KBM-7 (cell line): ENCODE measurements at regions not wholly inside any gene's neighbourhood (a gene's known extent, or its start where the extent isn't known, plus 50 kb on each side); places are given as distances from the start of the nearest gene placed in this dataset.
A peak's percentile ranks its signal among the peaks of the same experiment; 100 is the strongest.
"Not testable (repeated sequence)": the region's sequence is repeated elsewhere in the genome, so short reads cannot be mapped to it uniquely, and the experiment has no call there.

Source experiments
- DNase-seq: peaks from one replicate; pipeline ENCODE4 v3.0.0-alpha.2; 2015
- in situ Hi-C: fragments of 300-500 bp; cut with MboI; formaldehyde crosslinking; loops from 2 replicates; pipeline ENCODE4 v1.14.3; 2020; ENCODE audit warnings: low sequenced_read_pairs, low pct_unique_long_range_greater_than_20kb, mixed read lengths

- no peak for DNase-seq
- in situ Hi-C loops, result no loop called here
Measured at GRCh38 chr13:19362946-19363510, 181.4 kb upstream of the TUBA3C start.

GRCh38 chr13:19359697-19360096, 178.1 kb upstream of the TUBA3C start:
- DNase-seq, in situ Hi-C loops: not testable (repeated sequence)

GRCh38 chr13:19345916-19346422, 164.3 kb upstream of the TUBA3C start:
- in situ Hi-C loops, result no loop called here
- DNase-seq, result no peak

GRCh38 chr13:19345158-19345557, 163.5 kb upstream of the TUBA3C start:
- no peak for DNase-seq
- in situ Hi-C loops, result no loop called here

GRCh38 chr13:19344585-19345120, 163.0 kb upstream of the TUBA3C start:
- DNase-seq, in situ Hi-C loops: not testable (repeated sequence)

- in situ Hi-C loops, result no loop called here
- no peak for DNase-seq
Measured at GRCh38 chr13:19332378-19332777, 150.8 kb upstream of the TUBA3C start.

- in situ Hi-C loops, result no loop called here
Measured at GRCh38 chr13:19329365-19329764, 147.7 kb upstream of the TUBA3C start.

GRCh38 chr13:19324325-19324724, 142.7 kb upstream of the TUBA3C start:
- DNase-seq, result no peak
- in situ Hi-C loops, result no loop called here

More at GRCh38 chr13:19329365-19329764, 147.7 kb upstream of the TUBA3C start:
- DNase-seq, result no peak

GRCh38 chr13:19321222-19321621, 139.6 kb upstream of the TUBA3C start:
- in situ Hi-C loops, result no loop called here
- DNase-seq, result no peak

GRCh38 chr13:19305434-19305833, 123.8 kb upstream of the TUBA3C start:
- in situ Hi-C loops, result no loop called here
- no peak for DNase-seq

- in situ Hi-C loops, result no loop called here
Measured at GRCh38 chr13:19289180-19289579, 107.6 kb upstream of the TUBA3C start.

GRCh38 chr13:19283836-19284235, 102.2 kb upstream of the TUBA3C start:
- no peak for DNase-seq
- in situ Hi-C loops, result no loop called here

More at GRCh38 chr13:19289180-19289579, 107.6 kb upstream of the TUBA3C start:
- no peak for DNase-seq

- in situ Hi-C loops, result loop anchor here (25.0 kb wide), 1 partner anchor 106 kb away; no protein-coding TSS in a partner anchor
Measured at GRCh38 chr13:19268331-19268730, 86.7 kb upstream of the TUBA3C start.

GRCh38 chr13:19267746-19268145, 86.1 kb upstream of the TUBA3C start:
- in situ Hi-C loops, result loop anchor here (25.0 kb wide), 1 partner anchor 105 kb away; no protein-coding TSS in a partner anchor
- DNase-seq, result no peak

More at GRCh38 chr13:19268331-19268730, 86.7 kb upstream of the TUBA3C start:
- no peak for DNase-seq

GRCh38 chr13:19266979-19267378, 85.4 kb upstream of the TUBA3C start:
- in situ Hi-C loops, result loop anchor here (25.0 kb wide), 1 partner anchor 105 kb away; no protein-coding TSS in a partner anchor
- DNase-seq, result peak; percentile 72

- DNase-seq, result no peak
- in situ Hi-C loops, result loop anchor here (25.0 kb wide), 1 partner anchor 102 kb away; no protein-coding TSS in a partner anchor
Measured at GRCh38 chr13:19264711-19265110, 83.1 kb upstream of the TUBA3C start.

GRCh38 chr13:19252381-19252780, 70.8 kb upstream of the TUBA3C start:
- in situ Hi-C loops, result loop anchor here (25.0 kb wide), 1 partner anchor 90 kb away; no protein-coding TSS in a partner anchor
- no peak for DNase-seq

GRCh38 chr13:19239114-19239860, 57.7 kb upstream of the TUBA3C start:
- no peak for DNase-seq
- in situ Hi-C loops, result no loop called here
